Left renal cortex interstitium (tissue), 4 donors: ENCODE measurements at regions not wholly inside any gene's neighbourhood (a gene's known extent, or its start where the extent isn't known, plus 50 kb on each side); places are given as distances from the start of the nearest gene placed in this dataset.

Experiments
- DNase-seq, 4 donors: peaks; one replicate each; pipeline ENCODE4 v3.0.0-alpha.2; 2013; ENCODE audit warnings: low read depth in 4 of 4, low spot score in 2 of 4, missing footprints in 1 of 4

DNA sequence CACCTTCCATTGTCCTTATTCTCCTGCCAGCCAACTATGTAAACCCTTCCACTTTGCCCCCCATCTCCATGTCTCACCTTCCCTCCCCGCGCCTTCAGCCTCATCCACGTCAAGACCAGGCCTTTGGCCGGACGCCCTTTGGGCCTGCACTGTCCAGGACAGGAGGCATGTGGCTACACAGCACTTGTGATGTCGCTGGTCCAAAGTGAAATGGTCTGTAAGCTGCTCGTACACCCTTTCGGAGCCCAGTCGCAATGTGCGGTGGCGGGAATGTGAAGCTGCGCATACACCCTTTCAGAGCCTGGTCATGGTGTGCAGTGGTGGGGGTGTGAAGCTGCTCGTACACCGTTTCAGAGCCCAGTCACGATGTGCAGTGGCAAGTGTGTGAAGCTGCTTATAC is 247.9 kb upstream of the RGS6 start:
- no peak for DNase-seq

DNA sequence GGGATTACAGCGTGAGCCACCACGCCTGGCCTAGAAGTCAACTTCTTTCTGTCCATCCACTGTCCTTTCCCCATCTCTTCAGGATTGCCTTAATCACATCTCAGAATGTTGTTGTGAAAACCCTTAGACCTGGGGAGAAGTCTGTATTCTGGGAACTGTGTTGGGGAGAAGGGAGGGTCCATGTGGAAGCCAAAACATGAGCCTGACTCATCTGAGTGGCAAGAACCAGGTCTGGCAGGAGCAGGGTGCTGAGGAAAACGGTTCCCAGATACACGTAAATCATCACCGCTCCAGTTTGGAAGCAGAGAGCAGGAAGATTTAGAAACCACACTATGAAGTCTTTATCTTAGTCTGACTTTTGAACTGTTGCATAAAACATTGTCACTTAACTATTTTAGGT is 245.6 kb upstream of the RGS6 start:
- DNase-seq: no peak

DNA sequence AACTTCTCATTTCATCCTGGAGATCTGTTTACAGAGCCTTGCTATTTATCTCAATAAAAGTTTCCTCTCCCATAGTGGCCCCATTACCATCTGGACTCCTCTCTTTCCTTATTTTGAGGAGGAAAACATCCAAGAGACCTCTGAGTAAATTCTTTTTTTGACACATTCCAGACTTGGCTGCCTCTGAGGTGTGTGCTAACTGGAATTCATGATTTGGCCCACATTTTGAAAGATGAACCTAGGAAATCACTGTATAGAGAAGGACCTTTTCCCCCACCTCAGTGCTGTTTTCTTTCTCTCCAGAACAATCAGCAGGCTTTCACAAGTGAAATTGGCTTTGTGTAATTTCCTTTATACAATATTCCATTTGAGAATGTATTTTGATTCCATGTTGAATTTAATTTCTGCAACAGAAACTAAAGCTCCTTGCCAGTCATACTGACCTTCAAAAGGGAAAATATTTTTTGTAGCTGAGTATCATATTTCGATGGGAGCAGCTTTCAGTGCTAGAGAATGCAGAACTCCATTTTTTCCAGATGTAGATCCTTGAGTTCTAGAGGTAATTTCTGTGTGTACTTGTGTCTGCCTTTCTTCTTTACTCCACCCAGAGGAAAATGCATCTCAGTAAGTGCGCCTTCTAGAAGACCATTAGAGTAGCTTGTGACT is 244.9 kb upstream of the RGS6 start:
- no peak for DNase-seq

DNA sequence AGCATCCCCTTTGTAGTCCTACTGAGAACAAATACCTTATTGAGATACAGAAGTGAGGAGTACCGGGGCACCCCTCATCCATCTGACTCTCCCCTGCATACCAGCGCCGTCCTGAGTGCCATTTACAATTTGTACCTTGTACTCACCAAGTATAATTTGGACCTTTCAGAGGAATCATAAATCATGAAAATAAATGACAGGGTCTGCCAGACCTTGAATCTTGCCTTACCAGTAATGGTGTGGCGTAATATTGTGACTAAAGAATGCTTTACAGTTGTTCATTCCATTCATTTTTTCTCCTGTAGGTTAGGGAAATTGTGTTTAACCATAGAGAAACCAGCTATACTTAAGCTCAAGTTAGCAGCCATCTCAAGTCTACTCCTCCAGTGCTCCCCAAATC is 243.7 kb upstream of the RGS6 start:
- no peak for DNase-seq

DNA sequence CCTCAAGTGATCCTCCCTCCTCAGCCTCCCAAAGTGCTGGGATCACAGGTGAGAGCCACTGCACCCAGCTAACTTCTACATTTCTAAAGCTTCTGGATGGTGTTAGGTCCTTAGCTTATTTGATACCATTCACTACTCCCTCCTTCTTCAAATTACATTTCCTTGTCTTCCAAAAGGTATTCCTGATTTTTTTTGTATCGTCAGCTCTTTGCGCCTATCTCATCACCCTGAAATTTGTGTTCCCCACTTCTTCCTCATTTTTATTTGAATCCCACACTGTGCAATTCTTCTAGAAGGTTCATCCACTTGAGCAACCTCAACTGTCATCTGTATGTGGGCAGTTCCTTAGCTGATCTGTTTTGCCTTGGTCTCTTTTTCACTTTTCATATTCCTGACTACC is 241.8 kb upstream of the RGS6 start:
- no peak for DNase-seq

DNA sequence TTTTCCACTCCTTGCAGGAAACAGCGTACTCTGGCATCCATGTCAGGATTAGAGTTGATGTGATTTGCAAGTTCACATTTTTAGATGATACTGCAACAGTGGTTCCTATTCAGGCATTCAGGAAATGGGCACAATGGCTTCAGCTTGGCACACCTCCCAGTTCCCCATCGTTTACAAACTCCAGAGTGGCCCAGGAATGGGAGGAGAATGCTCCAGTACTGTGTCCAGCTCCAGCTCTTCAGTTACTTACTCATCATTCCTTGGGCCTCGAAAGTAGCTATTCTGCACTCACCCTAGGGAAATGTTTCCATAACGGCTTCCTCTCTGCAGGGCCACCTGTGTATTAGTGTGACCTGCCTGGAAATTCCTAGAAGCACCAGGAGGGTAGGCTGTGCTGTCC is 239.7 kb upstream of the RGS6 start:
- no peak for DNase-seq

DNA sequence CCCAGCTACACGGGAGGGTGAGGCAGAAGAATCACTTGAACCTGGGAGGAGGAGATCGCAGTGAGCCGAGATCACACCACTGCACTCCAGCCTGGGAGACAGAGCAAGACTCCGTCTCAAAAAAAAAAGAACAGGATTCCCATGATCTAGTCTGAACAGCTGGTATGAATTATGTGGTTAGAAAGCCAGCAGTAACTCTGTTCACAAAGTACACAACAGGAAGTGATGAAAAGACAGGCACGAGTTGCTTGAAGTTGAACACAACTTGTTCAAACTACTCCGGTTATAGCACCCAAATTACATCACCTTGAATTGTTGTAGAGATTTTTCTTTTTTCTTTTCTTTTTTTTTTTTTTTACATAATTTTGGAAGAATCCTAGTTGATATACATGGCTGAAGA is 238.8 kb upstream of the RGS6 start:
- no peak for DNase-seq

DNA sequence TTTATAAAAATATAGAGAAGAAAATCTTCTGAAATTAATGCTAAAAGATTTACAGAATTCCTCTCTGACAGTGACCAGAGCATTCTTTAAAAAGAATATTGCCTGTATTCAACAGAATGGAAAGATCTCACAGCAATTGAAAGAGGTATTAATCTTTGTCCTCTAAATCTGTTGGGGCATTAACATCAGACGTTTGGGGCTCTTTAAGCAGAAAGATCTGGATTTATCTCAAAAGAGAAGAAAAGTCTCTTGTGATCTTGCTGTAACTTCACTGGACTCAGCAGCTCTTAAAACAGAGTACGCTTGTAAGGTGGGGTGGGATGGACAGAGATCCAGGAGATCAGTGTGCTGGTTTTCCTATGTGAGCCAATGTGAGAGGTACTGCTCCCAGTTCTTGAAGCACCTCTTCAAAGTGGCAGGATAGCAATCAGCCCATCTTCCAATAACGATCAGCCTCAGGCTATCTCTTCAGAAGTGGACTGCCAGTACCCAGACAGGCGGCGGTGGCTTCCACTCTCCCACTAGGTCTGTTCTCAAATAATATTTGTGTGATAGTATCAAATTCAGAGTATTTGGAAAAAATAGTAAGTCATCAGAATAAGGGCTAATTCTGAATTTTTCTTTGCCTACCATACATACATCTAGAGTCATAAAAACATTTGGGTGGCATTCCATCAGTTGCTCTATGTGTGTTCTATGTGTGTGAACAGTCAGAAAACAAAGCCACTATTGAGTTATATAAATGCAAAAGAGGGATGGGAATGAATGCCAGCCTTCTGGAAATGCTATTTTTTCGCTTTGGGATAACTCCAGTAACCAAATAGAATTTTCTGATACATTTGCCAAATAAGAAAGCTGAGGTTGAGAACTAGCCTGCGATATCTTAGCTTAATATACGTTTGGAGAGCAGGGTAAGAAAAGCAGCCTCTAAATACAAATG is 237.4 kb upstream of the RGS6 start:
- DNase-seq: no peak

DNA sequence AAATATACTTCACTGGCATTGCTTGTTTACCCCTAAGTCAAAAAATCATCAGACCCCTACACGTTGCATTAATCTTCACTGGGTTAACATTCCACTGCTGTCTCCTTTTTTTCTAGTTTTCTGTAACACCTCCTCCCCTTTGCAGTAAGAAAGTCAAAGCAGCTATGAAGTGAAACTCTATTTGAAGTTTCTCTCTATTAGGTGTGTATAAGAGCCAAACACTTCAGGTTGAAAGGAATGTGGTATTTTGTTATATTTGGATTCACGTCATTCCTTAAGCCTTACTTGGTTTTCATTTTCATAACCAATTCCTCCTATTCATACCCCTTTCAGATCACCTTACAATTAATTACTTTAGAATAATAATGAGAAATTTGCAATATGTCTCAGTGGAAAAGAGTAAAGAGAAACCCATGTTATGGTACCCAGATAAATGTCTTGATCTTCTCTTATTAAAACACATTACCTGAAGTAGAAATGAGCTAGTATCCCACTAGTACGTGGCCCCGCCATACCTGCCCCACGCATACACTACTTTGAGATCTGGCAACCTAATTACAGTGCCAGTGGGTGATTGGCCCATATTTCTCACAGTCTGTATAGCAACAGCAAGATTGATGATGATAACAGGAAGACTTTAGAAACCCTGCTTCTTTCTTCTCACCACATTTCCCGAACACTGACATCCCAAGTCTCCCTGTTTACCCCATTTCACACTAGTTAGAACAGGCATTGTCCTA is 236.4 kb upstream of the RGS6 start:
- DNase-seq: no peak

DNA sequence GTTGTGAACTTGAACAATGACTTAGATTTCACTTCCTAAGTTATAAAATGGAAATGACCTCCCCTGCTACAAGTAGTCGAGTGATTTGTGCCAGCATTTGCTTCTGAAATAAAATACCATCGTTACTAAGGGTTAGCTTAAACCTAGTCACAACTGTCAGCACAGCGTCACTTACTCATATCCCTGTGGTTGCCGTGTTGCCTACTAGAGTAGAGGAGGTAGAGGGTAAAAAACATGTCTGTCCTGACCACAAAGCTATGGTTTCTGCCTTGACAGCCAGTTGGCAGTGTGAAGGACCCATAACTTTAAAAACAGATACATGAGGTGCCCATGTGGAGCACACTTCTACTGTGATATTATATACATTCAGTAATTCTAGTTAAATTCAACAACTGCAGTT is 234.2 kb upstream of the RGS6 start:
- DNase-seq: no peak

DNA sequence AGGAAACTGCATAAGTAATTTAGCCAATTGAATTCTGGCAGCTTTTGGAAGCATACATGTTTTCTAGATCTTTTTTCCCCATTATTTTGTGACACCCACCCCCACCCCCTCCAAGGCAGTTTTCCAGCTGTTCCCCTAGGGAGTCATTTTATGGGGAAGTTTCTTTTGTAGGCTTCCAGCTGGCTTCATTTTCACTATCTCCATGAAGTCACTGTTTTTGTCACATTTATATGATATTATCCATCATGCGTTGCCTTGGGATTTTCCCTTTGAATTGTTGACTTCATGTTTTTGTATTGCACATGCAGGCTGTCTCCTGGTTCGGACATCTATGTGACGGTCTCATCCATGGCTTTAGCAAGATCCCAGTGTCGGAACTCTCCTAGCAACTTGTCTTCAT is 233.6 kb upstream of the RGS6 start:
- peak in 1 of 4 donors; percentile 59 for DNase-seq

DNA sequence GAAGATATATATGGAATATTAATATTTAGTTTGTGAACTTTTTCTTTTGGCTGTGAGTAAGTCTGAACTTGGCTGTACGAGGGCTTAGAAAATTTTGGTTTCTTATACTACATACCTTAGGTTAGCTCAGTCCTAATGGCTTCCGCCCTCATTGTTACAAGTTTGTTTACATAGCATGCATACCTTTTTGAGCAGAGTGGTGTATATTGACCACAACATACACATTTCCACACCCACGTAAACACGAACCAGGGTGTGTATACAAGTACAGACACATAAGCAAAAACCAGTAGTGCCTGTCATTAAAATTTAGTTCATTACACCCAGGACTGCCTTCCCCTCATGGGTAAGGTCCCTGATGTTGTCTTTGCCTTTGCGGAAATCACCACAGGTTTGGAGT is 230.2 kb upstream of the RGS6 start:
- DNase-seq: no peak

DNA sequence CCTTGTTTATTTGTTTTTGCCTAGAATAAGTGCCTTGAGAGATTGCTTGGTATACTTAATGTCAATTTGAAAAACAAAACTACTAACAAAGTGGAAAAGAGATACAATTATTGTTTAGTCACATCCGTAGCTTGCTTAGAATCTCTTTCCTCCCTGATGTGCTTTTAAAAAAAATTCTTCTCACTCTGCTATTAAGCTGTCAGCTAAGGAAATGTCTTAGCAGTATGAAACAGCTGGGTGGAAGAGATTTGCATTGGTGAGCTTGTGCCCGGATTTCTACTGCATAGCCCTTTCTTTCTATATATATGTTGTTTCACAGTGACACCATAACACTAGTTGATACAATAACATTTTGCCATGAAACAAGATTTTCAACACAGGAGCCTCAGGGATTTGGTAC is 229.4 kb upstream of the RGS6 start:
- no peak for DNase-seq

DNA sequence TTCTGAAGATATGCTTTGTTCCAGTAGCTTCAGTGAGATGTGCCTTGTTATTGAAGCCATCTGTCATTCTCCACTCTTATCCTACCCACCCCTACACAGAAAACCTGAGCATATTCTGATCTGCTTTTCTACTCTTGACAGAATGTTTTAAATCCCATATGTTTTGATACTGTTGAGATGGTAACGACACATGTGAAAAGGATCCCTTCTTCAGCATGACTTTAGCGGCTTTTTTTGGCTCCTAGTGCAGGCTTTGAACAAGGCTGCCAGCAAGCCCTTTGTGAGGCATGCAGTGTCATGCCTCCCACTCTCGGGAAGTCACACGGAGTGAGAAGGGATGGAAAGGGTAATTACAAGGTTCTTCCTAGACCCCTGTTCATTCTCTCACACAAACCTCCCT is 228.8 kb upstream of the RGS6 start:
- peak in 1 of 4 donors; percentile 50 for DNase-seq

DNA sequence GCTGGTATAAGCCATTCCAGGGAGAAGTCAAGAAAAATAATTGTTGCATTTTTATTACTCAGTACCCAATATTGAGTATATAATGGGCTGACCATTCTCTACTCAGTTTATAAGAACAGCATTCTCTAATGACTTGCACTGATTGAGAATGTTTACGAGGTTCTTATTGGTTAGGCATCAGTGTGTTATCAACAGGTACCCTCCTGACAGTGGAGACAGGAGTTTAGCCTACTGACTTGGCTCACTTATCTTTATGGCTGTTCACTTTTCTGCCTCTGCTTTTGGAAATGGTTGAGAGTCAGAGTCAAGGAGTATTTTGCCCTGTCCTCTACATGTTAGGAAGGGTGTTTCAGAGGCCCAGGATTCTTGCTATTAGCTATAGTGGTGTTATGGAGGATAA is 228.0 kb upstream of the RGS6 start:
- DNase-seq: no peak

DNA sequence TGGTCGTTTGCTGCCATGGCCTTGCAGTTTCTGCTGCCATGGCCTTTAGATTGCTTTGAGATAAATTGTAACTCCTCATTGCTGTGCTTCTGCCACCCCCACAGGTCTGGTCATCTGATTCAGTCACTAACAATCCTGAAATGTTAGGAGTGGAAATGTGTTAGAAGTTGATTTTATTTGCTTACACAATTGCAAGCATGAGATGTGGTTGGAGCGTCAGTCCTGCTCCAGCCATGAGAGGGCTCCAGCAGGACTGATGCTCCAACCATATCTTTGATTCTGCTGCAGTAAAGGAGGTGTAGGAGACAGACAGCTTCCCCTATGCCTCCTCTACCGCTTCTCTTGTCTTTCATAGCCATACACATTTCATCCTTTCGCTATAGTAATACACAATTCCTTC is 226.8 kb upstream of the RGS6 start:
- no peak for DNase-seq

DNA sequence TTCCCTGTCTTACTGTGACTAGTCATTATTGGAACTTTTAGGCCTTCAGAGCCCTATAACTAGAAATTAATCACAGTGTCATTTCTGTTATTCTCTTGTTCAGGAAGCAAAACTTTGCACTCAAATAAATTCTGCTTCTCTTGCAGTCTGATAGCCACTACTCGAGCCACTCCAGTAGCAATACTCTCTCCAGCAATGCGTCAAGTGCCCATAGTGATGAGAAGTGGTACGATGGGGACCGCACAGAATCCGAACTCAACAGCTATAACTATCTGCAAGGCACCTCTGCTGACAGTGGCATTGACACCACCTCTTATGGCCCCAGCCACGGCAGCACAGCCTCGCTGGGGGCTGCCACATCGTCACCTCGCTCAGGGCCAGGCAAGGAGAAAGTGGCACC is 223.2 kb upstream of the RGS6 start:
- DNase-seq: no peak

DNA sequence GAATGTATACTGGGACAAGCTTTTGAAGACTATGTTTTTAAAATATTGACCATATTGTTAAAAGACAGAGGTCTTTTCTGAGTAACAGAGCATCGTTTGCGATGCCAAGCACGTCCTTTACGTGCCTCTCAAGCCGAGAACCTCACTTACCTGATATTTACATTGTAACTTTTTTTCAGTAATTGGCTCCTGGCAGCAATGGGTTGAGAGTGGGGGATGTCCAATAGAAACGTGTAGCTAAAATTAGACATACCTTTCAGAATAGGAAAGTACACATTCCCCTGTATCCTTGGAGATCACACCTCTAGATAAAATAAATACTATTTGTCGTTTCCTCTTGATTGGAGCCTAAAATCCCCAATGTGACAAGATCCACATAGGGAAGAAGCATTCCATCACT is 222.2 kb upstream of the RGS6 start:
- no peak for DNase-seq

DNA sequence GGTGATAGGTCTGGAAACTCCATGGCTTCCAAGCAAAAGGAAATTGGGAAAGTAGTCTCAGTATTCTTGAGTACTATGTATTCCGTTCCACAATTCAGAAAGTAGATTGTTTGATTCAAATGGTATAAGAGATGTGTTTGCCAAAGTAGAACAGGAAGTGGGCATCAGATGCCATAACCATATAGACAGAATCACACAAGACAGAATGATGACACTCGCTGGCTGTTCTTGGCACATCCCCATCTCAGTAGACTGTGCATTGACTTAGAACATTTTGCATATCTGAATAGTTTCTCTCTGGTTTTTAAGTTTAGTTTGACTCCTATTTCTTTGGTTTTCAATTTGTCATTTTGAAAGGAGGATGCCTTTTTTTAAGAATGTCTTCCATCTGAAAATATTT is 221.1 kb upstream of the RGS6 start:
- no peak for DNase-seq

DNA sequence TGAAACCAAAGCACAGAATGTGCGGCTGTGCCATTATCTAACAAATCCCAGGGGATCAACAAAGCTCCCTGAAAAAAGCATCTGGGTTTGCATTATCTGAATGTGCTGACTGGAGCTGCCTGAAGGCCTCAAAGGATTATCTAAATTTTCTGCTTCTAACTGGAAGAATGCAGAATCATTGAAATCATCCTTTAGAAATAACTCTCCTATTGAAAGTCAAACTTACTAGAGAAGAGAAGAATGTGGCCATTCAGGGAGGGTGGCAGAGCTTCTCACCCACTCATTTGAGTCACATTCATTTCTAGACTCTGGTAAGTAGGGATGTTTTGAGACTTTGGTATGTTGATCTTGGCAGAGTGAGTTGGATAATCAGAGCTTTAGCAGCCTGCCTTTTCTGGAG is 220.6 kb upstream of the RGS6 start:
- no peak for DNase-seq

DNA sequence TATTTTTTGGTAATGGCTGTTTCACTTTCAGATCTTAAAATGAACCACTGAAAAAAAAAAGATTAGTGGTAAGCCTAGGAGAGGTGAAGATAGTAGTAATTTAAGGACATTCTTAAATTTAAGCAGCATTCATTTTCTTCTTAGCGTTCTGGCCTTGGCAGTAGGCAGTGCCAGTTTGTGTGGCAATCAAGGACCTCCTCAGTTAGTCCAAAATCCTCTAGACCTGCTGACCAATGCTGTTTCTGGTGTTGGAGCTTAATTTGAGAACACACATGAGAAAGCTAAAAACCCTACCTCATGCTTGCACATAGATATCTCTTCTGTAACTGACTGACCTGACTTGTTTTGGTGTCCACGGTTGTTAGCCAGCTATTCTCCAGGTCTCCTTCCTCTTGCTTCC is 219.8 kb upstream of the RGS6 start:
- no peak for DNase-seq

DNA sequence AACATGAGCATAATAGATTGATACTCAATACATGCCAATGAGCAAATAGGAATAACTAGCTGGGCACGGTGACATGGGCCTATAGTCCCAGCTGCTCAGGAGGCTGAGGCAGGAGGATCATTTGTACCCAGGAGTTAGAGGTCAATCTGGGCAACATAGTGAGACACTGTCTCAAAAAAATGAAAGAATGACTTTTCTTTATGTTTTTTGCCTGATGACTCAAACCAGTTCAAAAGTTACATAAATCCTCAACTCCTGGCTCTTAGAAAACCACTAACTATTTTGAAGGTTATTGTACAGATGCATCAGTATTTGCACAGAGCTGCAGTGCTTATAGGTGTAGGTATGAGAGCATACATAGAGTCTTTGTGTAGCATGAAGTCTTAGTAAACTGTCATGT is 219.2 kb upstream of the RGS6 start:
- DNase-seq: no peak
